ENCODE measurements at regions not wholly inside any gene's neighbourhood (a gene's known extent, or its start where the extent isn't known, plus 50 kb on each side); places are given as distances from the start of the nearest gene placed in this dataset.

GRCh38 chr16:87143661-87144121, 173.5 kb downstream of the C16orf95 start:
- Histone ChIP-seq H3K27ac (no peak overlapping the region), H3K27me3 (replicated peaks; ENCODE audit: insufficient read depth) (peaks cover 7% of the 10 kb centered on the region; the same call in 1 of the 2 replicates), H3K36me3 (ENCODE audit: low read depth) (no peaks in the 10 kb centered on the region), H3K79me2 (ENCODE audit: insufficient read depth) (no peaks in the 10 kb centered on the region), H3K9me3 (ENCODE audit: low read depth) (no peaks in the 10 kb centered on the region), H3K4me3 (no peak overlapping the region), H4K20me1 (ENCODE audit: insufficient read depth) (no peaks in the 10 kb centered on the region), H3F3A (ENCODE audit: insufficient read depth) (no peaks in the 10 kb centered on the region), H3K4me2 (ENCODE audit: unreplicated experiment) (no peak overlapping the region), H3K9me2 (ENCODE audit: insufficient read depth) (no peaks in the 10 kb centered on the region), H2AFZ (no peak overlapping the region), H3K9ac (no peak overlapping the region), H3K4me1 (ENCODE audit: insufficient read depth) (peaks cover under 1% of the 10 kb centered on the region; the same call in 1 of the 2 replicates)
- no peak for DNase-seq
- 81 to 83% methylated on average over 12 to 15 of the region's 15 CpGs for WGBS, 2 experiments (ENCODE audit: low coverage in 1 of 2, low lambda C conversion rate in 2 of 2, missing lambda C conversion rate in 2 of 2)
- TF ChIP-seq EZH2 (IDR thresholded peaks at IDR 0.05; ENCODE audit: insufficient read depth, poor library complexity, severe bottlenecking) (no peak), EZH2phosphoT487 (IDR thresholded peaks at IDR 0.05; ENCODE audit: insufficient read depth, low read depth) (no peak)
- in situ Hi-C loops (cut with MboI), result no loop called here

DNA sequence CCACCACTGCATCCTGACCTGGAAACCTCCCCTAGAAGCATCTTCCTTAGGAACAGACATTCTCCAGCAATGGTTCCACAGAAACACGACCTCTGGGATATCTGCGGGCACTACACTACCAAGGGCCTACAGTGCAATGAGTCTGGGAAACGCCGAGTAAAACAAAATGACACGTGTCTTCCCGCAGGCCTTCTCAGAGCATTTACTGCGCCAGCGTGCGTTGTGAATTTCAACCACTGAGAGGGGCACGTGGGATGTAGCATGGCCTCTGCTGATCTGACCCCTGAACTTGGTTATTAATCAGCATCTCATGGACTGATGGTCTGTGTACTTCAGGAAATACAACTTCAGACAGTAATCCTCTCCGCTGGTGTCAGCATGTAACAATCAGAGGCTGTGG, 173.0 kb downstream of the C16orf95 start:
- no peaks in the 10 kb centered on the region for H4K20me1 ChIP-seq (ENCODE audit: insufficient read depth)
- in situ Hi-C loops (cut with MboI), result no loop called here
- no peak overlapping the region for H3K4me2 ChIP-seq (ENCODE audit: unreplicated experiment)
- no peak overlapping the region for H3K9ac ChIP-seq
- no peak overlapping the region for H2AFZ ChIP-seq
- H3K4me1 ChIP-seq (ENCODE audit: insufficient read depth), result peaks cover 6% of the 10 kb centered on the region; the same call in 1 of the 2 replicates
- no peaks in the 10 kb centered on the region for H3K9me3 ChIP-seq (ENCODE audit: low read depth)
- H3K27me3 ChIP-seq (replicated peaks; ENCODE audit: insufficient read depth), result peaks cover 7% of the 10 kb centered on the region; the same call in 1 of the 2 replicates
- H3K27ac ChIP-seq, result no peak overlapping the region
- no peaks in the 10 kb centered on the region for H3K79me2 ChIP-seq (ENCODE audit: insufficient read depth)
- TF ChIP-seq EZH2phosphoT487 (IDR thresholded peaks at IDR 0.05; ENCODE audit: insufficient read depth, low read depth) (no peak), EZH2 (IDR thresholded peaks at IDR 0.05; ENCODE audit: insufficient read depth, poor library complexity, severe bottlenecking) (no peak)
- WGBS, 2 experiments (ENCODE audit: low coverage in 1 of 2, low lambda C conversion rate in 2 of 2, missing lambda C conversion rate in 2 of 2), result 82 to 84% methylated on average over 11 of the region's 11 CpGs
- DNase-seq, result no peak
- no peaks in the 10 kb centered on the region for H3K36me3 ChIP-seq (ENCODE audit: low read depth)
- peaks cover 3% of the 10 kb centered on the region; the same call in 1 of the 2 replicates for H3F3A ChIP-seq (ENCODE audit: insufficient read depth)
- no peak overlapping the region for H3K4me3 ChIP-seq
- no peaks in the 10 kb centered on the region for H3K9me2 ChIP-seq (ENCODE audit: insufficient read depth)

GRCh38 chr16:87145181-87146176, 171.7 kb downstream of the C16orf95 start:
- Histone ChIP-seq H3K9me2 (ENCODE audit: insufficient read depth) (no peaks in the 10 kb centered on the region), H3K9me3 (ENCODE audit: low read depth) (no peaks in the 10 kb centered on the region), H3K4me1 (ENCODE audit: insufficient read depth) (peaks cover 8% of the 10 kb centered on the region; the same call in 1 of the 2 replicates), H3K36me3 (ENCODE audit: low read depth) (no peaks in the 10 kb centered on the region), H2AFZ (no peak overlapping the region), H4K20me1 (ENCODE audit: insufficient read depth) (no peaks in the 10 kb centered on the region), H3K9ac (no peak overlapping the region), H3K27me3 (replicated peaks; ENCODE audit: insufficient read depth) (peaks cover 7% of the 10 kb centered on the region; the same call in 1 of the 2 replicates), H3K4me3 (no peak overlapping the region), H3F3A (ENCODE audit: insufficient read depth) (peaks cover 3% of the 10 kb centered on the region; the same call in 1 of the 2 replicates), H3K79me2 (ENCODE audit: insufficient read depth) (no peaks in the 10 kb centered on the region), H3K4me2 (ENCODE audit: unreplicated experiment) (no peak overlapping the region), H3K27ac (no peak overlapping the region)
- peak; percentile 51 for DNase-seq
- WGBS, 2 experiments (ENCODE audit: low coverage in 1 of 2, low lambda C conversion rate in 2 of 2, missing lambda C conversion rate in 2 of 2), result 76 to 79% methylated on average over 23 to 24 of the region's 24 CpGs
- TF ChIP-seq EZH2phosphoT487 (IDR thresholded peaks at IDR 0.05; ENCODE audit: insufficient read depth, low read depth) (no peak), EZH2 (IDR thresholded peaks at IDR 0.05; ENCODE audit: insufficient read depth, poor library complexity, severe bottlenecking) (no peak)
- in situ Hi-C loops (cut with MboI), result no loop called here

DNA sequence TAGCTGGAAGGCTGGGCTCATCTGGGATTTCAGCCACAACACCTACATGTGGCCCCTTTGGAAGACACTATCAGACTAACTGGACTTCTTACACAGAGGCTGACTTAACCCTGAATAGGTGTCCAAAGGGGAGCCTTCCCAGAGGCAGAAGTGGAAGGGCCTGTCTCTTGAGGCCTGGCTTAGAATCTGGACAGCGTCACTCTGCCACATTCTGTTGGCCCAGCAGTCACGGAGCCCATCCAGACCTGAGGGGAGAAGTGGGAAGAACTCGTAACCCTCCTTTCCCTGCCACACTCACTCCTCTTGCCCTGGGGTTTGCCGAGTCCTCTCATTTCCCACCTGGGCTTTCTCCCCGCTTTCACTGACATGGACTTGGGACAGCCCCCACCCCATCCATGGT, 170.5 kb downstream of the C16orf95 start:
- H3K36me3 ChIP-seq (ENCODE audit: low read depth), result no peaks in the 10 kb centered on the region
- WGBS, 2 experiments (ENCODE audit: low coverage in 1 of 2, low lambda C conversion rate in 2 of 2, missing lambda C conversion rate in 2 of 2), result 61 to 71% methylated on average over 5 of the region's 5 CpGs

More for the DNA sequence above, 170.5 kb downstream of the C16orf95 start:
- H4K20me1 ChIP-seq (ENCODE audit: insufficient read depth), result no peaks in the 10 kb centered on the region
- no peak overlapping the region for H2AFZ ChIP-seq
- H3F3A ChIP-seq (ENCODE audit: insufficient read depth), result peaks cover 3% of the 10 kb centered on the region; the same call in 1 of the 2 replicates
- no peak for DNase-seq
- in situ Hi-C loops (cut with MboI), result no loop called here
- H3K9me3 ChIP-seq (ENCODE audit: low read depth), result no peaks in the 10 kb centered on the region
- H3K9me2 ChIP-seq (ENCODE audit: insufficient read depth), result no peaks in the 10 kb centered on the region
- 0 out of 2 replicates have a peak, but pooled peaks cover under 1% of the 10 kb centered on the region for H3K27me3 ChIP-seq (replicated peaks; ENCODE audit: insufficient read depth)
- H3K9ac ChIP-seq, result no peak overlapping the region
- no peak overlapping the region for H3K27ac ChIP-seq
- TF ChIP-seq EZH2 (IDR thresholded peaks at IDR 0.05; ENCODE audit: insufficient read depth, poor library complexity, severe bottlenecking) (no peak), EZH2phosphoT487 (IDR thresholded peaks at IDR 0.05; ENCODE audit: insufficient read depth, low read depth) (no peak)
- H3K79me2 ChIP-seq (ENCODE audit: insufficient read depth), result no peaks in the 10 kb centered on the region
- H3K4me2 ChIP-seq (ENCODE audit: unreplicated experiment), result no peak overlapping the region
- no peak overlapping the region for H3K4me3 ChIP-seq
- peaks cover 8% of the 10 kb centered on the region; the same call in 1 of the 2 replicates for H3K4me1 ChIP-seq (ENCODE audit: insufficient read depth)

Measured in GM23248 (cell line).